HG02981 (cell line): ENCODE measurements at regions not wholly inside any gene's neighbourhood (a gene's known extent, or its start where the extent isn't known, plus 50 kb on each side); places are given as distances from the start of the nearest gene placed in this dataset.
"Not testable (repeated sequence)": the region's sequence is repeated elsewhere in the genome, so short reads cannot be mapped to it uniquely, and the experiment has no call there.

Experiments used
- ATAC-seq: cut with Tn5 transposase; IDR thresholded peaks from one replicate; pipeline ENCODE4 v1.9.1; 2021; ENCODE audit warnings: mild to moderate bottlenecking, moderate library complexity; ENCODE audit not compliant: unreplicated experiment

DNA sequence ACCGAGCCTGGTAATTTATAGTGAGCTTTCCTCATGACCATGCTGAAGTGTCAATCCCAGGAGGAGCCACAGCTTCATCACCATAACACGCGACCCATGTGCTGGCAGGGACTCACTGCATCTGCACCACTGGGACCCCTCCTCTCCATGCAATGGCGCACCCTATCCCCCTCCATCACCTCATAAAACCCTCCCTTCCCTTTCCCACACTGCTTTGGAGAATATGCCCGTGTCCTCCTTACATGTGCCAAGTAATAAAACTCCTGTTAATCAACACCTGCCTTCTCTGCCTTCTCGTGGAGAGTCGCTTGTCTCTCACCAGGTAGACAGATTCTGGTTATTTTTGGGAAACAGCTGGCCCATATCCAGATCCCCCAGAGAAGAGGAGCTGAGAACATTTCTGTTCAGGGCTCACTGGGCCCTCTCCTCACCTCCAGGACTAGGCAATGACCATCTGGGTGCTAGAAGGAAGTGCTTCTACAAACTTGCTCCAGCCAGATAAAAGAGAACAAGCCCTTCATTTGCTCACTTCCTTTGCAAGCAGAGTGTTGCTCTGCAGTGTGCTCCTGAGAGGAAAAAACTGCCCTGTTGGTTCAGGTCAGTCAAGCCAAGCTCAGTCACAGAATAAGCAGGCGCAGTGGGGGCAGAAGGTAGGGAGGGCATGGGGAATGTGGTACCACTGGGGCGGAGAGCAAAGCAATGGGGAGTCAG lies 894.3 kb downstream of the UQCRFS1 start:
- no peak for ATAC-seq

DNA sequence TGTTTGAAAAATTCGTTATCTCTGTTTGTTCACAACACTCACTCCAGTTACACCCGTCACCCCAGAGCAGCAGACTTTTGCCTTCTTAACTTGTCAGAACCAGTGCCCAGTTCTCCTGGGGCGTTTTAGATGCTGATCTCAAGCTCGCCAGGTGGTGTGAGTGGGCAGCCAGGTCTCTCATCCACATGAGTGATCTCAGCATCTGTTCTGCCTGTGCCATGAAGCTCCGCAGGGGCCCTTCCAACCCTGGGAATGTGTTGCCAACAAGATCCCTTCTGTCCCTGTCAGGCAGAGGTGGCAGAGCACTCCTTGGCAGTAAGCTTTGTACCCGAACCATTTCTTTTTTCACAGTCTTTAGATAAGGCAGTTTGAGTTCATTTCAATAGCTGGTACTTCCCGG lies 896.5 kb downstream of the UQCRFS1 start:
- ATAC-seq: no peak

DNA sequence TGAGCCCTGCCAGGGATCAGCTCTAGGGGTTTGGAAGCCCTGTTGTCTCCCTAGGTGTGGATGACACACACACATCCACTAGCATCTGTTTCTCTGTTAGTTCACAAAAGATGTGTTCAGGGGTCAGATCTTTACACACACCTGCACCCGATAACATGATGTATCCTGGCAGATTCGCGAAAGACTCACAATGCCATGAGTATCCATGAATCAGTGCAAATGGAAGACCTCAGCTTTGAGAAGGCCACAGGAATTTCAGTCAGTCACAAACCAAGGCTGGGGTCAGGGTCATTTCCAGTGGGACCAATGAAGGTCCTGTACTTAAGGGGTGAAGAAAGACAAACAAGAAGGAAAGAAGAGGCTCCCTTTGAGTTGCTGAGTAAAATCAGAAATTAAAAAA lies 898.2 kb downstream of the UQCRFS1 start:
- no peak for ATAC-seq

DNA sequence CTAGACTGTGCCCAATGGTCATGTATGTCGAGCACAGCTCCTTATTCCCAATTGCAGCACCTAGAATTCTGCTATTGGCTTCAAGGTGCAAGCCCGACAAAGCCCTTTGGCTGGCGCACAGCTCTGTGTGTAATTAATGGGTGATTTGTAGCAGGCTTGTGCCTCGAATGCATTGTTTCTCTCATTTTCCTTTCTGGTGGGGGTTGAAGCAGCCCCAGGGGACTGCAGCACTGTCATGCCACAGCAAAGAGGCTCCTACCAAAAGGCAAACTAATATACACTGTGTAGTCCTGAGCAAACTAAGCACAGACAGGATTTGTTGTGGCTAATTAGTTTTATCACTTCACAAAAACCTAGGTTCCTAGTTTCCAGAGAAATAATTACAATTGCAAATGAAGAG lies 898.7 kb downstream of the UQCRFS1 start:
- ATAC-seq: no peak

GRCh38 chr19:28313633-28314032 lies 899.3 kb downstream of the UQCRFS1 start:
- no peak for ATAC-seq

DNA sequence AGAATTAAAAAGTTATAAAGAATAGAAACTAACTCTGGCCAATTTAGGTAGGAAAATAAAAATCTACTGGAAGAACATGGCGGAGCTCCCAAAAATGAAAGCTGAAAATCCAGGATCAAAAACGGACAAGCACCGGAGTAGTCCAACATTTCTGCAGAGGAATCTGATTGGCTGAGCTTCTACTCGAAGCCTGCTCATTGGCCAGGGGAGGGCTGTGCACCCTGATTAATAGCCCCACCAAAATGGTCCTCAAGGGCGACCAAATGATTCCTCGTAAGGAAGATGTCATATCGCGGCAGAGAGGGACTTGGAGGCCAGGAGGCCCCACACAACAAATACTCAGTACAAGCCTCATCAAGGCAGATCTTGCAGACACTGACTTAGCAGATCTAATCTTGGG lies 900.7 kb downstream of the UQCRFS1 start:
- ATAC-seq: no peak

GRCh38 chr19:28310829-28311228 lies 902.1 kb downstream of the UQCRFS1 start:
- ATAC-seq: not testable (repeated sequence)

GRCh38 chr19:28309070-28309469 lies 903.9 kb downstream of the UQCRFS1 start:
- no peak for ATAC-seq

DNA sequence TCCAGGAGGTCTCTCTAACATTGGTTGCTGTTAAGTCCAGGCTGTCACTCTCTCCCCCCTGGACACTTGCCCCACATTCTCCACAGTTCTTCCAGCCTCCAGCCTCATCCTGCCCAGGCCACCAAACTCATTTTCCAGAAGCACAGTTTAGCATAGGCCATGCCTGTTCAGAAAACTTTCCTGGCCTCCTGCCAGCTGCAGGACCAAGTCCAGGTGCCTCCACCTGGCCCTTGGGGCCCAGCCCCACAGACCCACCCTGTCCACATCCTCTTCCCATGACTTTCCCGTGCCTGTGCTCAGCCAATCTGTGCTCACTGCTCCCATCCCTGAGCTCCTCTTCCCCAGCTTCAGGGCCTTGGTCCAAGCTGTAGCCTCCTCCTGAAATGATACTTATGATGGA lies 905.0 kb downstream of the UQCRFS1 start:
- no peak for ATAC-seq

DNA sequence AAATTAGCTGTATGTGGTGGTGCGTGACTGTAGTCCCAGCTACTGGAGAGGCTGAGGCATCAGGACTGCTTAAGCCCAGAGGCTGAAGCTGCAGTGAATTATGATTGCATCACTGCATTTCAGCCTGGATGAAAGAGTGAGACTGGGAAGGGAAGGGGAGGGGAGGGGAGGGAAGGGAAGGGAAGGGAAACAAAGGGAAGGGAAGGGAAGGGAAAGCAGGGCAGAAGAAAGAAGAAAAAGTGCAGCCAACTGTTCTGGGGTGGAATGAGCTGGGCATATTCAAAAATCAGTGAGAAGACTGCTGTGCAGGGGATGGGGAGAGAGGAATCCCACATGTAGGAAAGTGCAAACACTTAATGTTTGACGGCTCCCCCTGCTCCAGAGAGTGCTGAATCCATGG lies 905.5 kb downstream of the UQCRFS1 start:
- ATAC-seq: no peak

- ATAC-seq: no peak
Measured at GRCh38 chr19:28305513-28305912, 907.4 kb downstream of the UQCRFS1 start.

- ATAC-seq: no peak
Measured at GRCh38 chr19:28303502-28303901, 909.4 kb downstream of the UQCRFS1 start.

GRCh38 chr19:28301961-28302360 lies 911.0 kb downstream of the UQCRFS1 start:
- ATAC-seq: no peak

- ATAC-seq: no peak
Measured at GRCh38 chr19:28301463-28301862, 911.5 kb downstream of the UQCRFS1 start.

DNA sequence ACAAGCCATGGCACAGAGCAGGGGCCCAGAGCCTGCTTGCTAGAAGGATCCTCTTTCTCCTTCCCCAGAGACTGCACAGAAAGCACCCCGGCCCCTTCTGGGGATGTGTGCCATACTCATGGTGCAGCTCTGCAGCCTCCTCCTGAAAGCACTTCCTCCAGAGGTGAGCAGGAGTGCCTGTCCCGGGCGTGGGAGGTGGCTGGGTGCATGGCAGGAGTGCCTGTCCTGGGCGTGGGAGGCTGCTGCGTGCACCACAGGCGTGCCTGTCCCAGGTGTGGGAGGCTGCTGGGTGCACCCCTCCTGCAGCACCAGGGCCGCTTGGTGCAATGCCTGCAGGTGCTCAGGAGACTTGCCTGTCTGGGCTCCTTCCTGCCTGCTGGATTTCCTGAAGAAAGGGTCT lies 913.3 kb downstream of the UQCRFS1 start:
- no peak for ATAC-seq

GRCh38 chr19:28297586-28298157 lies 915.3 kb downstream of the UQCRFS1 start:
- no peak for ATAC-seq

DNA sequence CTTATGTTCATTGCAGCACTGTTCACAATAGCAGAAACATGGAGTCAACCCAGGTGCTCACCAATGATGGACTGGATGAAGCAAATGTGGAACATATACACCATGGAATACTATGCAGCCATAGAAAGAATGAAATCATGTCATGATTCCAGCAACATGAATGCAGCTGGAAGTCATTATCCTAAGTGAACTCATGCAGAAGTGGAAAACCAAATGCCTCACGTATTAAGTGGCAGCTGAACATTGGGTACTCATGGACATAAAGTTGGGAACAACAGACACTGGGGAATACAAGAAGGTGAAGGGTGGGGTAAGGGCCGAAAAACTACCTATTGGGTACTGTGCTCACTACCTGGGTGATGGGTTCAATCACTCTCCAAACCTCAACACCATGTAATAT lies 915.9 kb downstream of the UQCRFS1 start:
- no peak for ATAC-seq

DNA sequence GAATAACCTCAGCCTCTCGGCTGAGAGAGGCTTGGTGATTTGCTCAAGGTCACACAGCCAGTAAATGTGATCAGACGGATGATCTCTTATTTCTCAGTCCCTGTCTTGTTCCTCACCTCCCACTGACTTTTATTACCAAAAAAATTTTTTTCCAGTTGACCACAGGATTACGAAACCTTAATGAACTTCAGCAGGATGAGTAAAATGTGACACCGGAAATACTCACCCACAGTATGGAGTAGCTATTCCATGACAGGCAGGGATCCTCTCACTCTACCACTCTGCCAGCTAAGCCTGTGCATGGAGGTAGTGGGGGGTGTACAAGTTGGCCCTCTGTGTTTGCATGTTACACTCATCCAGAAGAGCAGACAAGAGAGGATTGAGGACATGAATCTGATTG lies 916.4 kb downstream of the UQCRFS1 start:
- ATAC-seq: no peak

GRCh38 chr19:28294975-28295374 lies 918.0 kb downstream of the UQCRFS1 start:
- ATAC-seq: not testable (repeated sequence)

DNA sequence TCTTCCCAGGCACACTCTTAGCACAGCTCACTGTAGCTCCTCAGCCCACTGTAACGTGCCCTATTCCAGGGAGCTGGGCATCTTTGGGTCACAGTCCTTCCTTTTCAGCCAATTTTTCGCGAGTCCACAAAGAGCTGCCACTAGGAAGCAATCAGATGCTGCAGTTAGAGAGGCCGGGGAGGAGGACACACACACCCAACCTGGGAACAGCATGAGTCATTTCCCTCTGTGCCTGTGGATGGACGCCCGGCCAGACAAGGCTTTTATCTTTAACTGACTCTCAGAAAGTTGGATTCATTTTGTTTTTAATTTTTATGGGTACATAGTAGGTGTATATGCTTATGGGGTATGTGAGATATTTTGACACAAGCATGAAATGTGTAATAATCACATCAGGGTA lies 918.6 kb downstream of the UQCRFS1 start:
- ATAC-seq: no peak

DNA sequence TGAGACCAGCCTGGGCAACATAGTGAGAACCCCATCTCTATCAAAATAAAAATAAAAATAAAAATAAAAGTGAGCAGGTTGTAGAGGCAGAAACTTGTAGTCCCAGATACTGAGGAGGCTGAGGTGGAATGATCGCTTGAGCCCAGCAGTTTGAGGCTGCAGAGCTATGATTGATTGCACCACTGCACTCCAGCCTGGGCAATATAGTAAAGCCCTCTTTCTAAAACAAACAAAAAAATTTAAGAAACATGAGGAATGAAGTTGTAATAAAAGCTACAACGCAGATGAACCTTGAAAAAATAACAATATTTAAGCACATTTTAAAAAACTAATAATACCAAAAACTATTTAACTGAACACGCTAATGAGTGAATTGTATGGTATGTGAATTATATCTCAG lies 919.3 kb downstream of the UQCRFS1 start:
- no peak for ATAC-seq

DNA sequence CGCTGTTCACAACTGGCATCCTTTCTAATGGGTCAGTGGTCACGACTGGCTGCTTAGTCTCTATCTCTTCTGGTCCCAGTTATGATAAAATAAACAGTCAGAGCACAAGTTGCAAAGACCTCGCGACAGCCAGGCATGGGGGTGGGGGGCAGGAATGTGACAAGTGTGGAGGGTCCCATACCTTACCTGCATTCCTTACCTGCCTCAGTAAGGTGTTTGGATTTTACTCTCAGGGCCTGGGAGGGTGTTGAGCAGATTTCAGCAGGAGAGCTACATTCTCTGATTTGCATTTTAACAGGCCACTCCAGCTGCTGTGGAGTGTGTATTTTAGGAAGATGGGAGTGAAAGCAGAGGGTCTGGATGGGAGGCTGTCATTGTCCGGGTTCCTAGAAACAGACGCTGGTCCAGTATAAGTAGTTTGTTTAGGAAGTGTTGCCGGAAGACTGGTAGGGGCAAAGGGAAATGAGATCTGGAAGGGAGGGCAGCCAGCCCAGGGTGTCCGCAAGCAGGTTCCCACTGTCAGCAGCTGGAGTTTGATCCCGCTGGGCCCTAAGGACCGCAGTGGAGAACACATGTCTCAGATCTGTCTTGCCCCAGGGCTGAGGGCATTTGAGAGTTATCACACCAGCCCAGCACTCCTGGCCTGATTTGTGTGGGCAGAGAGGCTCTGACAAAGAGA lies 920.0 kb downstream of the UQCRFS1 start:
- ATAC-seq: no peak
